RWPE2 (cell line): ENCODE measurements at regions not wholly inside any gene's neighbourhood (a gene's known extent, or its start where the extent isn't known, plus 50 kb on each side); places are given as distances from the start of the nearest gene placed in this dataset.

Source experiments
- ATAC-seq: fragments of 200-7000 bp; cut with Tn5 transposase; 3 replicates; pipeline ENCODE4 v1.9.1; 2021; ENCODE audit warnings: low read depth
- DNase-seq: peaks from one replicate; pipeline ENCODE4 v3.0.0-alpha.2; 2020; ENCODE audit warnings: low spot score
- H3K27ac ChIP-seq: fragments of 450-650 bp; 2 replicates; pipeline ENCODE4 v1.5.1; 2017; ENCODE audit warnings: mild to moderate bottlenecking; ENCODE audit not compliant: poor library complexity, severe bottlenecking
- H3K27me3 ChIP-seq: fragments of 250-450 bp; sonication (Bioruptor Pico); 2 replicates; pipeline ENCODE4 v1.5.1; 2021; ENCODE audit warnings: mild to moderate bottlenecking, moderate library complexity; ENCODE audit not compliant: insufficient read depth, poor library complexity, severe bottlenecking
- H3K36me3 ChIP-seq: fragments of 250-450 bp; sonication (Bioruptor Pico); 2 replicates; pipeline ENCODE4 v1.5.1; 2020; ENCODE audit warnings: low read depth, mild to moderate bottlenecking, moderate library complexity
- H3K4me1 ChIP-seq: fragments of 250-450 bp; sonication (Bioruptor Pico); 2 replicates; pipeline ENCODE4 v1.5.1; 2021; ENCODE audit warnings: mild to moderate bottlenecking, moderate library complexity; ENCODE audit not compliant: insufficient read depth, poor library complexity, severe bottlenecking
- H3K4me3 ChIP-seq: fragments of 250-450 bp; sonication (Bioruptor Pico); 2 replicates; pipeline ENCODE4 v1.5.1; 2021; ENCODE audit warnings: mild to moderate bottlenecking, moderate library complexity; ENCODE audit not compliant: severe bottlenecking
- H3K9me3 ChIP-seq: fragments of 250-450 bp; sonication (Bioruptor Pico); 2 replicates; pipeline ENCODE4 v1.5.1; 2021; ENCODE audit warnings: mild to moderate bottlenecking, moderate library complexity; ENCODE audit not compliant: severe bottlenecking
- TF ChIP-seq, protein P1 (sequence below): fragments of 450-650 bp; IDR thresholded peaks from one replicate; pipeline ENCODE4 v1.5.1; 2017; ENCODE audit warnings: mild to moderate bottlenecking, moderate library complexity; ENCODE audit not compliant: poor library complexity, severe bottlenecking

DNA sequence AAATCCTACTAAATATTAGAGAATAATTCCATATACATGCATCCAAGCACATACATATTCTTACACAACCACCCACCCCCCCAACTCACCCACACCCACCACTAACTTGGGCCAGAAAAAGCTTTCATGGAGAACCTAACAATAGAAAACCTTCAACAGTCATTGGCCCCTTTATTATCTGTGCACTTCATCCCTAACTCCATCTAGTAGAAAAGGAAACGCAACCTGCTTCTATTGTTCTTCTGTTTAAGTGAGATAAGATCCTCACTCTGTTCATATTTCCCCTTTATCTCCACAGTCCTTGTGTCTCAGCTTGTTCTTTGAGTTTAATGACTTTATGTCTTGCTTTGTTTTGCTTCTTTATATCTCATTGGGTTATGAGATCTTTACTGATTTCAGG is 1740.2 kb upstream of the CELF4 start:
- Histone ChIP-seq H3K27ac (no peak overlapping the region), H3K4me1 (no peaks in the 10 kb centered on the region), H3K4me3 (no peak overlapping the region), H3K36me3 (no peaks in the 10 kb centered on the region; the same call in 1 of the 2 replicates), H3K9me3 (no peaks in the 10 kb centered on the region), H3K27me3 (no peaks in the 10 kb centered on the region)
- DNase-seq (no peak), ATAC-seq (no peak)
- TF ChIP-seq, protein P1, sequence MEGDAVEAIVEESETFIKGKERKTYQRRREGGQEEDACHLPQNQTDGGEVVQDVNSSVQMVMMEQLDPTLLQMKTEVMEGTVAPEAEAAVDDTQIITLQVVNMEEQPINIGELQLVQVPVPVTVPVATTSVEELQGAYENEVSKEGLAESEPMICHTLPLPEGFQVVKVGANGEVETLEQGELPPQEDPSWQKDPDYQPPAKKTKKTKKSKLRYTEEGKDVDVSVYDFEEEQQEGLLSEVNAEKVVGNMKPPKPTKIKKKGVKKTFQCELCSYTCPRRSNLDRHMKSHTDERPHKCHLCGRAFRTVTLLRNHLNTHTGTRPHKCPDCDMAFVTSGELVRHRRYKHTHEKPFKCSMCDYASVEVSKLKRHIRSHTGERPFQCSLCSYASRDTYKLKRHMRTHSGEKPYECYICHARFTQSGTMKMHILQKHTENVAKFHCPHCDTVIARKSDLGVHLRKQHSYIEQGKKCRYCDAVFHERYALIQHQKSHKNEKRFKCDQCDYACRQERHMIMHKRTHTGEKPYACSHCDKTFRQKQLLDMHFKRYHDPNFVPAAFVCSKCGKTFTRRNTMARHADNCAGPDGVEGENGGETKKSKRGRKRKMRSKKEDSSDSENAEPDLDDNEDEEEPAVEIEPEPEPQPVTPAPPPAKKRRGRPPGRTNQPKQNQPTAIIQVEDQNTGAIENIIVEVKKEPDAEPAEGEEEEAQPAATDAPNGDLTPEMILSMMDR = no peak

DNA sequence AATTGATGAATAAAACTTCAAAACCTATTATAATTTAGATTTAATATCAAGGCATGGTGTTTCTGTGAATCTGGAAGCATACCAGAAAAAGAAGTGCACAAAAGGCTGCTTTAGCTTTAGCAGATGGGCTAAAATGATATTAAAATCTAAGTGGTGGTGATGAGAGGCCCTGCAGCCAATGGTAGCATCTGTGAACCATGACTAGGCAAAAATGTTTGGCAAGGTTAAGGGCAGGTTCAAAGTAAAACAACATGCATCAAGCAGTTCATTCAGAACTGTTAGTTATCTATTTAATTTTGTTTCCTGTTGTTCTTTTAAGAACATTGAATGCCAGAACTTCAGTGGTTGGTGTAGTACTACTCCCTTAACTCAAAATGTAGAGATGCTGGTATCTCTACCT is 1736.9 kb upstream of the CELF4 start:
- TF ChIP-seq, protein P1 = no peak
- H3K4me1 ChIP-seq = no peaks in the 10 kb centered on the region
- no peaks in the 10 kb centered on the region for H3K27me3 ChIP-seq
- no peaks in the 10 kb centered on the region; the same call in 1 of the 2 replicates for H3K36me3 ChIP-seq
- DNase-seq (no peak), ATAC-seq (no peak)
- H3K4me3 ChIP-seq = no peak overlapping the region
- H3K27ac ChIP-seq = no peak overlapping the region
- no peaks in the 10 kb centered on the region for H3K9me3 ChIP-seq

DNA sequence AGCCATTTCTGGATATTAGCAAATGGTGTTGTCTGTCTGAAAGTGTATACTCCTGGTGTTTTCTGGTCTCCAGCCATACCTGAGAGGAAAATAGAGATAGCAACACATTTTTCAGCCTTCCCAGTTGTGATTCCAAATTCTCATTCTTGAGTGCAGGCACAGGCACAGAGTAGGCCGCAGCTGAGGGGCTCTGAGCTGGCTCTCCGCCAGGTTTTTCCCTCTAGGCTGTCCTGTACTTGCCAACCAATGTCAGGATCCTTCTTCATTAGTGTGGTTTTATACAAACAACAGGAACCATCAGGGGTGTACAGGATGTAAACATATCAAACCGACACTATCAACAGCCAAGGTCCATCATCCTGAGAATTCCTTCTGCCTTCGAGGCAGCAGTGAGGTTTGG is 1733.6 kb upstream of the CELF4 start:
- no peak for DNase-seq
- H3K4me3 ChIP-seq = no peak overlapping the region
- no peaks in the 10 kb centered on the region for H3K9me3 ChIP-seq
- no peaks in the 10 kb centered on the region for H3K4me1 ChIP-seq
- no peaks in the 10 kb centered on the region; the same call in 1 of the 2 replicates for H3K36me3 ChIP-seq
- H3K27ac ChIP-seq = no peak overlapping the region
- TF ChIP-seq, protein P1 = no peak
- no peaks in the 10 kb centered on the region for H3K27me3 ChIP-seq
- no peak for ATAC-seq

DNA sequence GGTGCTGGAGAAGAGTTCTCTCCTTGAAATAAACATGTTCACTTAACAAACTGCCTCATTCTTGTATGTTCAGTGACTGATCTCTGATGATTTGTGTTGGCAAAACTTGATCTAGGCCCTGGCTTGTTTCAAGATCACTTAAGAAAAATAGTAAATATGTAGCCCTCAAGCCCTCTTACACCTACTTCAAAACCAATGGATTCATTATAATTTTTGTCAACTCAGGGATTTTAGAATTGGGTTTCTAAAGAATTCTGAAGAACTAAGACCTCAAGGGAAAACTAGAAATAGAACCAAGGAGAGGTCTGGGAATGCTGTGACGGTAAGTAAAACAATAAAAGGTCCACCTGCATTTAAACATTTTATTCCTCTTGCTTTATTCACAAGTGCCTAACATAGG is 1731.6 kb upstream of the CELF4 start:
- TF ChIP-seq, protein P1 = no peak
- Histone ChIP-seq H3K27ac (no peak overlapping the region), H3K27me3 (no peaks in the 10 kb centered on the region), H3K36me3 (no peaks in the 10 kb centered on the region), H3K4me3 (no peak overlapping the region), H3K4me1 (no peaks in the 10 kb centered on the region), H3K9me3 (no peaks in the 10 kb centered on the region)
- DNase-seq = no peak
- ATAC-seq = no peak

DNA sequence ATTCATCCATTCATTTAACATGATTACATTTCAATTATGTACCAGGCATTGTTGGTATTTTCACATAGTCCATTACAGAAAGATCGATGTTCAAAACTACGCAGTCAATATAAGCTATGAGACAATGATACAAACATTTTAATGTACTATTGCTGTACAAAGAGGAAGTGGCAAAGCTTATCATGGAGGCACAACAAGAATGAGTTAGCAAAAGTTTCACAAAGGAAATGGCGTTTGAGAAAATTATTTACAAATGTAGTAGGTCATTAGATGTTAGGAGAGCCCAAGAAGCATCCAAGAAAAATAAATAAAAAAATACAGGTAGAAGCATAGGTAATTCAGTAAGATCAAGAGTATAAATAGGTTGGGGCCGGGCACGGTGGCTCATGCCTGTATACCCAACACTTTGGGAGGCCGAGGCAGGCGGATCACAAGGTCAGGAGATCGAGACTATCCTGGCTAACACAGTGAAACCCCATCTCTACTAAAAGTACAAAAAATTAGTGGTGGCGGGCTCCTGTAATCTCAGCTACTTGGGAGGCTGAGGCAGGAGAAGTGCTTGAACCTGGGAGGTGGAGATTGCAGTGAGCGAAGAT is 1730.8 kb upstream of the CELF4 start:
- H3K4me3 ChIP-seq = no peak overlapping the region
- H3K27ac ChIP-seq = no peak overlapping the region
- H3K27me3 ChIP-seq = no peaks in the 10 kb centered on the region
- H3K9me3 ChIP-seq = no peaks in the 10 kb centered on the region
- TF ChIP-seq, protein P1 = no peak
- H3K4me1 ChIP-seq = no peaks in the 10 kb centered on the region
- DNase-seq (no peak), ATAC-seq (no peak)
- H3K36me3 ChIP-seq = no peaks in the 10 kb centered on the region
